CD4-positive, alpha-beta T cell (primary cell): ENCODE measurements at regions not wholly inside any gene's neighbourhood (a gene's known extent, or its start where the extent isn't known, plus 50 kb on each side); places are given as distances from the start of the nearest gene placed in this dataset.

ENCODE experiments used
- ATAC-seq: fragments of 200-7000 bp; cut with Tn5 transposase; one replicate; pipeline ENCODE4 v1.10.0; 2022; ENCODE audit warnings: mild to moderate bottlenecking; ENCODE audit not compliant: poor library complexity
- CTCF ChIA-PET: fragments of 350-600 bp; sonication (Branson Sonifier 250); formaldehyde crosslinking; loops from one replicate; lab custom pipeline; 2021; ENCODE audit warnings: antibody characterized with exemption, inconsistent platforms; lab: Charles Lee
- POLR2A ChIA-PET: fragments of 350-600 bp; sonication (Branson Sonifier 250); formaldehyde crosslinking; loops from one replicate; lab custom pipeline; 2021; ENCODE audit warnings: antibody characterized with exemption, inconsistent platforms; lab: Charles Lee
- DNase-seq, 14 experiments: peaks; one replicate each; pipeline ENCODE4 v3.0.0-alpha.2; 2013 to 2020; ENCODE audit warnings: mixed read lengths in 2 of 14
- H3K27ac ChIP-seq, 2 donors: one replicate each; pipeline versions ENCODE4 v1.5.1 to v1.7.0; 2013; ENCODE audit warnings: low read length in 2 of 2, low read depth in 1 of 2, mild to moderate bottlenecking in 1 of 2
- H3K27me3 ChIP-seq, 2 experiments: 1 replicate in 1 of 2; 2 replicates in 1 of 2; pipeline versions ENCODE4 v1.6.1 to v1.7.0; 2013; ENCODE audit warnings: low read length in 2 of 2, control low read depth in 1 of 2, mild to moderate bottlenecking in 1 of 2, moderate library complexity in 1 of 2; ENCODE audit not compliant: insufficient read depth in 2 of 2, control insufficient read depth in 1 of 2
- H3K36me3 ChIP-seq: one replicate; pipeline ENCODE4 v1.6.1; 2013; ENCODE audit warnings: low read length, control low read depth; ENCODE audit not compliant: insufficient read depth
- H3K4me1 ChIP-seq: one replicate; pipeline ENCODE4 v1.6.1; 2013; ENCODE audit warnings: low read length, control low read depth; ENCODE audit not compliant: insufficient read depth
- H3K4me3 ChIP-seq: one replicate; pipeline ENCODE4 v1.5.1; 2013; ENCODE audit warnings: mild to moderate bottlenecking, low read length, moderate library complexity
- H3K9me3 ChIP-seq, 2 experiments: 1 replicate in 1 of 2; 2 replicates in 1 of 2; pipeline versions ENCODE4 v1.6.1 to v1.7.0; 2013; ENCODE audit warnings: low read length in 2 of 2, mild to moderate bottlenecking in 2 of 2, control low read depth in 1 of 2, moderate library complexity in 1 of 2; ENCODE audit not compliant: control insufficient read depth in 1 of 2, insufficient read depth in 1 of 2
- H3K27ac Mint-ChIP-seq: one replicate; pipeline ENCODE4 v1.8.0; 2020; ENCODE audit warnings: mixed read lengths
- H3K27me3 Mint-ChIP-seq: one replicate; pipeline ENCODE4 v1.8.0; 2021; ENCODE audit warnings: mixed read lengths
- H3K36me3 Mint-ChIP-seq: one replicate; pipeline ENCODE4 v1.8.0; 2021; ENCODE audit warnings: low read depth, mixed read lengths
- H3K4me1 Mint-ChIP-seq: one replicate; pipeline ENCODE4 v1.8.0; 2021; ENCODE audit warnings: low read depth, mixed read lengths
- H3K4me3 Mint-ChIP-seq: one replicate; pipeline ENCODE4 v1.8.0; 2020; ENCODE audit warnings: mild to moderate bottlenecking, mixed read lengths
- H3K9me3 Mint-ChIP-seq: one replicate; pipeline ENCODE4 v1.8.0; 2020; ENCODE audit warnings: mixed read lengths
- CTCF ChIP-seq: fragments of 200-600 bp; IDR thresholded peaks from one replicate; pipeline ENCODE4 v1.8.0; 2022; ENCODE audit warnings: antibody characterized with exemption, mild to moderate bottlenecking
- intact Hi-C, 2 experiments: fragments of 100-400 bp; cut with DNase I in 1 of 2; cut with micrococcal nuclease in 1 of 2; formaldehyde crosslinking; loops; one replicate each; pipeline versions ENCODE4 v1.15.1 to v1.9.0; 2023 to 2025; cut with DNase I, micrococcal nuclease

DNA sequence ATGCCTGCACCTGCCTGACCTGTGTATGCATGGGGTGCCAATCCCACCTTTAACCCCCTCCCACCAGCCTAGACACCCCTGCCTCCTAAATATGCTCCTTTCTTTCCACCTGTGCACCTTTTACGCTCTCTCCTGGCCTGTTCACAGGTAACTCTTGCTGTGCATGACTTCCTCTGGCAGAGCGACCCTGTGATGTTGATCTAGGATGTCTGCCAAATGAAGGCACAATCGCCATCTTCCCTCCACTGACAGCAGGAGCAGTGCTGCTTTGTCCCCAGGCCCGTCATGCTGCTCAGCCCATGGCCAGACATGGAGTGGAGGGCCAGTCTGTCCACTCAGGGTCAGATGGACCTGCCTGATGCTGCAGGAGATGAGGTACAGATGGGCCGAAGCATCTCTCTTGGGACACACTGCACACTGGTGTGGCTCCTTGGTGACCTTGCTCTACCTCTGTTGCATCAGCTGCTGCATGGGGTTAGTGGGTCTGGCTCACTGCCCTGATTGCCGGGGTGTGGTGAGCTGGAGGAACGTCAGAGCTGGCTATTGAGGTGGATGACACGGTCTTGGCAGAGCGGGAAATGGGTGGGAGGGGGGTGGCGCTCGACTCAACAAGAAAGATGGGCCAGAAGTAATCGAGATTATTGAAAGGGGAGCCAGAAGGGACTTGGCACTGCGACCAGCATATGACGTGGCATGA is 101.7 kb upstream of the PITX1 start:
- DNase-seq (no peak), ATAC-seq (no peak)
- H3K9me3 ChIP-seq, result no peaks in the 10 kb centered on the region
- H3K27me3 Mint-ChIP-seq, result peaks cover 15% of the 10 kb centered on the region
- H3K4me1 Mint-ChIP-seq, result no peaks in the 10 kb centered on the region
- ChIA-PET POLR2A (no interaction called here), CTCF (no interaction called here)
- H3K27me3 ChIP-seq, result no peaks in the 10 kb centered on the region
- no peak overlapping the region for H3K27ac ChIP-seq
- intact Hi-C loops, result no loop called here
- H3K4me3 Mint-ChIP-seq, result no peak overlapping the region
- H3K27ac Mint-ChIP-seq, result no peak overlapping the region
- no peak overlapping the region for H3K4me3 ChIP-seq
- H3K4me1 ChIP-seq, result no peaks in the 10 kb centered on the region
- no peak for TF ChIP-seq CTCF
- H3K9me3 Mint-ChIP-seq, result no peaks in the 10 kb centered on the region
- no peaks in the 10 kb centered on the region for H3K36me3 ChIP-seq
- no peaks in the 10 kb centered on the region for H3K36me3 Mint-ChIP-seq

- no peak overlapping the region for H3K27ac Mint-ChIP-seq
- ATAC-seq (no peak), DNase-seq (no peak)
- ChIA-PET POLR2A (no interaction called here), CTCF (no interaction called here)
- intact Hi-C loops, result no loop called here
- H3K36me3 Mint-ChIP-seq, result no peaks in the 10 kb centered on the region
- no peaks in the 10 kb centered on the region for H3K4me1 Mint-ChIP-seq
- peaks cover 15% of the 10 kb centered on the region for H3K27me3 Mint-ChIP-seq
- H3K4me3 Mint-ChIP-seq, result no peak overlapping the region
- no peaks in the 10 kb centered on the region for H3K4me1 ChIP-seq
- no peak overlapping the region for H3K27ac ChIP-seq
- no peaks in the 10 kb centered on the region for H3K27me3 ChIP-seq
- H3K9me3 Mint-ChIP-seq, result no peaks in the 10 kb centered on the region
- H3K9me3 ChIP-seq, result no peaks in the 10 kb centered on the region
- H3K4me3 ChIP-seq, result no peak overlapping the region
- H3K36me3 ChIP-seq, result no peaks in the 10 kb centered on the region
- TF ChIP-seq CTCF, result no peak
Observed at GRCh38 chr5:135134691-135135381, 100.8 kb upstream of the PITX1 start.

GRCh38 chr5:135133698-135134515 is 99.9 kb upstream of the PITX1 start:
- H3K36me3 Mint-ChIP-seq, result no peaks in the 10 kb centered on the region
- H3K4me1 ChIP-seq, result peaks cover 4% of the 10 kb centered on the region
- no peaks in the 10 kb centered on the region for H3K27me3 ChIP-seq
- no peak overlapping the region for H3K27ac ChIP-seq
- DNase-seq (no peak), ATAC-seq (no peak)
- ChIA-PET POLR2A (no interaction called here), CTCF (no interaction called here)
- H3K4me3 Mint-ChIP-seq, result no peak overlapping the region
- H3K27ac Mint-ChIP-seq, result no peak overlapping the region
- H3K36me3 ChIP-seq, result no peaks in the 10 kb centered on the region
- no peak for TF ChIP-seq CTCF
- intact Hi-C loops, result no loop called here
- no peaks in the 10 kb centered on the region for H3K9me3 ChIP-seq
- H3K27me3 Mint-ChIP-seq, result peaks cover 7% of the 10 kb centered on the region
- H3K4me3 ChIP-seq, result no peak overlapping the region
- no peaks in the 10 kb centered on the region for H3K9me3 Mint-ChIP-seq
- peaks cover 6% of the 10 kb centered on the region for H3K4me1 Mint-ChIP-seq
